Mucosa of rectum (tissue), 2 donors: ENCODE measurements at regions not wholly inside any gene's neighbourhood (a gene's known extent, or its start where the extent isn't known, plus 50 kb on each side); places are given as distances from the start of the nearest gene placed in this dataset.

Source experiments
- H3K27ac ChIP-seq, 2 donors: one replicate each; pipeline ENCODE4 v1.7.0; 2013; ENCODE audit warnings: inconsistent platforms in 2 of 2, low read depth in 2 of 2, low read length in 2 of 2
- H3K27me3 ChIP-seq, 2 donors: one replicate each; pipeline ENCODE4 v1.7.0; 2013; ENCODE audit warnings: low read length in 2 of 2; ENCODE audit not compliant: control insufficient read depth in 2 of 2, insufficient read depth in 2 of 2
- H3K36me3 ChIP-seq, 2 donors: one replicate each; pipeline ENCODE4 v1.7.0; 2013; ENCODE audit warnings: low read length in 2 of 2; ENCODE audit not compliant: control insufficient read depth in 2 of 2, insufficient read depth in 2 of 2
- H3K4me1 ChIP-seq, 2 donors: one replicate each; pipeline ENCODE4 v1.7.0; 2013; ENCODE audit warnings: low read length in 2 of 2, mild to moderate bottlenecking in 1 of 2; ENCODE audit not compliant: control insufficient read depth in 2 of 2, insufficient read depth in 2 of 2
- H3K4me3 ChIP-seq, 2 donors: one replicate each; pipeline ENCODE4 v1.7.0; 2013; ENCODE audit warnings: low read length in 2 of 2
- H3K9ac ChIP-seq, 2 donors: one replicate each; pipeline ENCODE4 v1.7.0; 2013; ENCODE audit warnings: low read length in 2 of 2, low read depth in 1 of 2, mild to moderate bottlenecking in 1 of 2
- H3K9me3 ChIP-seq, 2 donors: one replicate each; pipeline ENCODE4 v1.7.0; 2013; ENCODE audit warnings: low read length in 2 of 2; ENCODE audit not compliant: control insufficient read depth in 2 of 2
- donor health status: healthy.
- donor health status: Normal muscosa, but diverticular disease.

DNA sequence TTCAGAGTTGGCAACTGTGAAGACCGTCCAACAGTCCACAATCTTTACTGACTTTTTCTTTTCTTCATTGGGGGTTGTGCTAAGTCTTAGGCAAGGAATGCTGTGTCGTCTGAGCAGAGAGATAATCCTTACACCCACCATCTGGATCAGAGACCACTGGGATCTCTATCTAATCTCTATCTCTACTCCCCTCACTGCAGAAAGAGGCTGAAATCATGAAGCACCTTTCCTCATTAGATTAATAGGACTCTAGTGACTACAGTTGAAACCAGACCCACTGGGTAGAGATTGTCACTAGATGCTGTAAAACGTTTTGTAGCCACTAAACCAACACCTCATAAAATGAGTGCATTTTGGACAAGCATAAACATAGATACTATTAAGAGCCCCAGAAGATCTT is 387.4 kb upstream of the CELF2 start:
- Histone ChIP-seq H3K27me3 (no peaks in the 10 kb centered on the region), H3K9ac (no peak overlapping the region), H3K9me3 (no peaks in the 10 kb centered on the region), H3K4me3 (no peak overlapping the region), H3K36me3 (no peaks in the 10 kb centered on the region), H3K4me1 (no peaks in the 10 kb centered on the region), H3K27ac (no peak overlapping the region)

DNA sequence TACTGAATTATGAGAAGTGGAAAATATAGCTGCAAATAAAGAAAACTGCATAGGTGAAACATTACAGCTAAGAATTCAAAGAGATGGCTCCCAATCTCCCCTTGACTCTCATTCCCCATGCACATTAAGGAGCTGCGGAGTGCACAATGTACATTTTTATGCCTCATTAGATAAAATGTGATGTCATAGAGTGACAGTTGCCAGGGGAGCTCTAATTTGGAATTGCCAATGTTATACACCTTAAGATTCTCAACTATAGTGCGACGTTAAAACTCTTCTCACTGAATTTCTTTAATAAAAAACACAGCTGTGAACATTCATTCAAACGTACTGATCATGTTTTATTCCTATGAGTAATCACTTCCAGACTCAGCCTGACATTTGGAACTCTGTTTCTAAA is 386.9 kb upstream of the CELF2 start:
- no peaks in the 10 kb centered on the region for H3K36me3 ChIP-seq
- no peaks in the 10 kb centered on the region for H3K4me1 ChIP-seq
- no peak overlapping the region for H3K9ac ChIP-seq
- no peaks in the 10 kb centered on the region for H3K9me3 ChIP-seq
- no peak overlapping the region for H3K4me3 ChIP-seq
- H3K27ac ChIP-seq, result no peak overlapping the region
- H3K27me3 ChIP-seq, result no peaks in the 10 kb centered on the region

DNA sequence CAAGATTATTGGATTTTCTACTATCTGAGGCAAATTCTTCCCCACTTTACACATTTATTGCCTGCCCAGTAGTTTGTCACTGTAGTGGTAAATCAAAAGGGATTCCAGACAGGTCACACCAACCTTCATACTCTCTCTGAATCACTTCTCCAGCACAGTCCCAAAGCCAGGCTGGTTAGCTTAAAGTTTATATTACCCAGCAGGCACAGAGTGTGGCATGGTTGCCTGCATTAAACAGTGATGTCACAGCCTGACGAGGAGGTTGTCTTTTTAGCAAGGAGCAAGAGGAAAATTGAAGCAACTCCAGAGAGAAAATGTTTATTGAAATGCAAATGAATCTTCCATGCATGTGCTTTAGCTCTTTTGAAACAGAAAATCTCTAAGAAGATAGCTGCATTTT is 375.5 kb upstream of the CELF2 start:
- Histone ChIP-seq H3K9me3 (no peaks in the 10 kb centered on the region), H3K36me3 (no peaks in the 10 kb centered on the region), H3K27ac (no peak overlapping the region), H3K9ac (no peak overlapping the region), H3K4me1 (no peaks in the 10 kb centered on the region), H3K4me3 (no peak overlapping the region), H3K27me3 (no peaks in the 10 kb centered on the region)

DNA sequence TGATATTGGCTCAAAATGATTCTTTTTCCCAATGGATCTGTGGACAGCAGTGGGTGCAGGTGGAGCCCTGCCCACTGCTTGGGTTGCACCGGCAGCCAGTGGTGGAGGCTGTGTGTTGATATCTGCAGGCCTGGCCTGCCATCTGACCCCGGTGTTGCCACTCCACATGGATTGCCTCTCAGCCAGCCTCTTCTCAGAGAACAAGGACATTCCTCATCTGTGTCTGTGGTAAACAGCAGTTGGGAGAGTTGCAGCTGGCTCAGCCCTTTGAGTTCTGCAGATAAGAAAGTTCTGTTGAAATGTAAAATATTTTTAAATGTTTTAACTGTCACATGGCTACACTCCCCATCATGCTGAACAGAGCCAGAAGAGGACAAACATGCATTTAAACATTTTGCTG is 374.9 kb upstream of the CELF2 start:
- Histone ChIP-seq H3K4me1 (no peaks in the 10 kb centered on the region), H3K27ac (no peak overlapping the region), H3K9ac (no peak overlapping the region), H3K36me3 (no peaks in the 10 kb centered on the region), H3K27me3 (no peaks in the 10 kb centered on the region), H3K4me3 (no peak overlapping the region), H3K9me3 (no peaks in the 10 kb centered on the region)

DNA sequence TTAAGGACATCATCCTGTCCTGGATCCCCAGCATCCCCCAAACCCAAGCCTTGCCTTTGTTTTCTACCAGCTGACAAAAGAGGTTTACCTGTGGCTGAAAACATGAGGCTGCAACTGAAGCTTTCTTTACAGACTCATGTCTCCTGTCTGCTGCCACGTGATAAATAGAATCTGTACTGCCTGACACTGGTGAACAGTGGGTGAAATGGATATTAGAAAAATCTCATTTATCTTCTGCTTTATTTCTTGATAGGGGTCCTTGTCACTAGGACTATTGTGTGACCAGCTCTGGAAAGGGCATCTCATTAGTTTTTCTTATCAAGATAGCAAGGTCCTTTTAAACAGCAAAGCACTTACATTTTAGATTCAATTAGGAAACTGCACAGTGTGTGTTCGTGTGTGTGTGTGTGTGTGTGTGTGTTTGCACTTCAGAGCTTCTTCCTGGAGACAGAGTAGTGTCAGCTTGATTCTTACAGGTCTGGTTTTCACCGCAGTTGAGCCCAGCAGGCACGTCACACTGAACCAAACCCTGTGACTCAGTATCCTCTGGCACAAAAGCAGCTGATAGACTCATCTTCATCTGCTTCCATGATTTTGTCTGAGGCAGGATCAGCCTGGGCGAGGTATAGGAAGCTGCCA is 373.5 kb upstream of the CELF2 start:
- H3K27me3 ChIP-seq, result no peaks in the 10 kb centered on the region
- no peaks in the 10 kb centered on the region for H3K9me3 ChIP-seq
- H3K27ac ChIP-seq, result no peak overlapping the region
- H3K9ac ChIP-seq, result no peak overlapping the region
- H3K36me3 ChIP-seq, result no peaks in the 10 kb centered on the region
- H3K4me1 ChIP-seq, result no peaks in the 10 kb centered on the region
- H3K4me3 ChIP-seq, result no peak overlapping the region

DNA sequence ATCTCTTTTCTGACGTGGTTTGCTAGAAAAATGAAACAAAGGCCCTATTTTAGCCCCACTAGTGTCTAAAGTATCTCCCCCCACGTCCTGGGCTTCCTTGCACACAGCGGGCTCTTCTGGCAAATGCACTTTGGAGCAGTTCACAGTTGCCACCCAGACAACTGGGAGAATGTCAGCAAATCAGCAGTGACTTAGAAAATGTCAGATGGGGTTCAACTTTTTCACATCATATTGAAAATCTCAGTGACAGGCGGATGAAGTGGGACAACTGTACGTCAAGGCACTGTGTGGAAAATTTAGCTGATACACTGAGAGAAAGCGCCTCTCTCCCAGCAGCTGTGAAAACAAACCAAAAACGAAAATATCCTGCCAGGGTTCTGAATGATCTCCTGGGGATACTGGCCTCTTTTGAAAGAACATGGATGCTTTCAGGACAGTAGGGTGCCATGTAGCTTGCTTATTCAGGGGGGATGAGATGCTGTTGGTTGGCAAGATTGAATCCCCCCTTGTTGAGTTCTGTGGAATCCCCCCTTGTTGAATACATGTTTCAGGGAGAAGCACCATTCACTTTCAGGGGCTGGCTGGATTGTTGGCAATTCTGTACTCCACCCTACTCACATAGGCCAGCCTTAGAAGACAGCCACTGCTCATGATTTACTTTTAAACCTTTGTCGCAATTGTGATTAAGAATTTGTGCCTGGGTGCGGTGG is 372.8 kb upstream of the CELF2 start:
- H3K27me3 ChIP-seq, result no peaks in the 10 kb centered on the region
- H3K27ac ChIP-seq, result no peak overlapping the region

DNA sequence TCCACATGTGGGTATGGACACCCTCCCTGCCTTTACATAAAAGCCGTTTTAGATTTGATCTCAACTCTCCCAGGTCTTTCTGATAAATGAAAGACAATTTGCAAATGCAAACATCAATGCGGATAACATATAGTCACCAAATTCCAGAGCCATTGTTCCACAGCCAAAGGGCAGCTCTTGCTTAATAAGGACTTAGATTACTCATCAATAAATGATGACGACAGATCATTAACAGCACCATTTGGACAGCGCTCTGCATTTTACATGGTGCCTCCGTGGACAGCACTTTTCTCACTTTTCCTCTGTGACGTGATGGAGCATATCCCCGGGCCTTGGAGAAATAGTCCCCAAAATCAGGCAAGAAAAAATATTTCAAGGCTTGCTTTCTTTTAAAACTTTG is 370.3 kb upstream of the CELF2 start:
- Histone ChIP-seq H3K4me3 (no peak overlapping the region), H3K4me1 (no peaks in the 10 kb centered on the region), H3K9me3 (no peaks in the 10 kb centered on the region), H3K27ac (no peak overlapping the region), H3K9ac (no peak overlapping the region), H3K27me3 (no peaks in the 10 kb centered on the region), H3K36me3 (no peaks in the 10 kb centered on the region)

More for the DNA sequence above, 372.8 kb upstream of the CELF2 start:
- H3K9me3 ChIP-seq, result no peaks in the 10 kb centered on the region
- H3K4me3 ChIP-seq, result no peak overlapping the region
- H3K4me1 ChIP-seq, result no peaks in the 10 kb centered on the region
- H3K36me3 ChIP-seq, result no peaks in the 10 kb centered on the region
- H3K9ac ChIP-seq, result no peak overlapping the region

DNA sequence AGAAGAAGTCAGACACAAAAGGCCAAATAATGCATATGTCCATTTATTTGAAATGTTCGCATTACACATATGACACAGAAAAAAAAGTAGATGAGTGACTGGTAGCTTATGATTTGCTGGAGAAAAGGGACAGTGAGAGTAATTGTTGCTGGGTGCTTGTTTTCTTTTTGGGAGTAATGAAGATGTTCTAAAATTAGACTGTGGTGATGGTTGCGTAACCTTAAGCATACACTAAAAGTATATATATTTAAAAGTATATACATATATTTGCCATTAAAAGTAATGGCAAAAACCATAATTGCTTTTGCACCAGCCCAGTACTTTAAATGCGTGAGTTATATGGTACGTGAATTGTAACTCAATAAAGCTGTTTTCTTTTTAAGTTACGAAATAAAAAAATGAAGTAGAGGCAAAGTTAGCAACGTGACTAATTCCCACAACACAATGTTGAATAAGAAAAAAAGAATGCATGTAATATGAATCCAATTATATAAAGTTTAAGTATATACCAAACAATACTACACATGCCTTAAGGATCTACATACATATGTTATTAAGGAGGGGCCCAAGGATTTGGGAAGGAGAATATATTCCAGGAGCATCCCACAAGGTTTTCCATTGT is 360.4 kb upstream of the CELF2 start:
- Histone ChIP-seq H3K4me1 (no peaks in the 10 kb centered on the region), H3K9ac (no peak overlapping the region), H3K4me3 (no peak overlapping the region), H3K9me3 (no peaks in the 10 kb centered on the region), H3K27me3 (no peaks in the 10 kb centered on the region), H3K36me3 (no peaks in the 10 kb centered on the region), H3K27ac (no peak overlapping the region)

DNA sequence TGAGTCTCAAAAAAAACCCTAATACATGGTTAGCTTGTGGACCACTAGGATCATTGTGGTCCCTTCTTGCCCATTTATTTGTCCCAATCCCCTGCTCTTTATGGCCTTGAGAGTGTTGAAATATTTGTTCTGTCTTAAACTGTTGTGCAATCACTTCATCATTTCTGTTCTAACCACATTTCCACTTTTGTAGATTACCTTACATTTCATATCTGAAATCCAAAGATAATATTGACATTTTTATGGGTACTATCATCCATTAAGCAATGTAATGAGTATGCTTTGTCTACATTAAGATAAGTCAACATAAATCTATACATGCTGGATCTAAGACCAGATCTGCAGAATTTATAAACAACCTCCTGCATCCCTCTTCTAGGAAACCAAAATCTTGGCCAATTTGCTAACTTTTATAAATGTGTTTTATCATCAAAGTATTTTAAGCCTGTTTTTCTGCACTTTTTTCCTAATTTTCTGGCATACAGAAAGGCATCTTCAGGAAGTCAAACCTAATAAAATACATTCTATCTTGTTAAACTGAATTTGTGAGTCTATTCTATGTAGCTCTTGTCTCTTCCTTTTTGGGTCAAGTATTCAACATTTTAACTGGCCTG is 359.4 kb upstream of the CELF2 start:
- no peaks in the 10 kb centered on the region for H3K9me3 ChIP-seq
- no peaks in the 10 kb centered on the region for H3K27me3 ChIP-seq
- no peak overlapping the region for H3K4me3 ChIP-seq
- no peak overlapping the region for H3K9ac ChIP-seq
- no peaks in the 10 kb centered on the region for H3K4me1 ChIP-seq
- no peak overlapping the region for H3K27ac ChIP-seq
- H3K36me3 ChIP-seq, result no peaks in the 10 kb centered on the region

DNA sequence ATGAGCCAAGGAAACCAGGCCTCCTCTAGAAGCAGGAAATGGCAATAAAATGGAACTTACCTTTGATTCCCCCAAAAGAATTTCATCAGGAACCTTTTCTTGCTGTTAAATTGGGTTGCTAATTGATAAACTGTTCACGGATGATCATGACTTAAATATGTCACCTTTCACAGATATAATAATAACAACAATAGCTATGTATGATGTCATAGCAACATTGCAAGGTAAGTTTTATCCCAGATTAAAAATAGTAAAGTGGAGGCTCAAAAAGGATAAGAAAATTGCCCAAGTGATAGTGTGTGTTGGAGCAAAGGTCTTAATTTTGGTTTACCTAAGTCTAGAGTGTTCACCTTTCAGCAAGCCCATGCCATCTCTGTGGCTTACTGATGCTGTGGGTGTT is 357.6 kb upstream of the CELF2 start:
- Histone ChIP-seq H3K36me3 (no peaks in the 10 kb centered on the region), H3K9ac (no peak overlapping the region), H3K9me3 (no peaks in the 10 kb centered on the region), H3K4me1 (no peaks in the 10 kb centered on the region), H3K27me3 (no peaks in the 10 kb centered on the region), H3K27ac (no peak overlapping the region), H3K4me3 (no peak overlapping the region)
